HepG2 (cell line): ENCODE measurements at regions not wholly inside any gene's neighbourhood (a gene's known extent, or its start where the extent isn't known, plus 50 kb on each side); places are given as distances from the start of the nearest gene placed in this dataset.

Experiments used
- ATAC-seq: fragments of 200-7000 bp; cut with Tn5 transposase; 3 replicates; pipeline ENCODE4 v1.9.1; 2020; ENCODE audit warnings: mild to moderate bottlenecking, moderate library complexity
- BruUV-seq: library from RNA; stranded (reverse); fragments of 400-500 nt; replicated peaks from 2 replicates; lab custom pipeline; 2021; lab: Mats Ljungman, UMichigan
- CTCF ChIA-PET: fragments of 300-600 bp; formaldehyde crosslinking; extraction: SDS; loops from one replicate; lab custom pipeline; 2021; ENCODE audit warnings: low total read pairs, inconsistent platforms, low intra/inter-chr PET ratio; lab: Yijun Ruan, JAX
- POLR2A ChIA-PET: fragments of 350-600 bp; sonication (Branson Sonifier 250); formaldehyde crosslinking; loops from one replicate; lab custom pipeline; 2020; ENCODE audit warnings: antibody characterized with exemption, inconsistent platforms; lab: Yijun Ruan, JAX
- DNase-seq: peaks from one replicate; pipeline ENCODE4 v3.0.0-alpha.2; 2015; ENCODE audit warnings: low spot score
- FAIRE-seq: peaks from 3 replicates; lab custom pipeline; 2011; peaks lifted over from hg19 to GRCh38; lab: Jason Lieb, UNC
- H2AFZ ChIP-seq: one replicate; pipeline ENCODE4 v1.6.1; 2011; ENCODE audit warnings: low read length, inconsistent platforms
- H3K27ac ChIP-seq: fragments of 300-600 bp; 3 replicates; pipeline ENCODE4 v1.8.0; 2011; ENCODE audit warnings: mixed run types, mild to moderate bottlenecking, mixed read lengths, low read length, inconsistent platforms; ENCODE audit not compliant: insufficient read depth; ENCODE audit errors: extremely low read length
- H3K27me3 ChIP-seq, 2 experiments: fragments of 200-600 bp in 1 of 2; 2 replicates in 1 of 2; 3 replicates in 1 of 2; pipeline versions ENCODE4 v1.6.0 to v1.8.0; 2011; ENCODE audit warnings: low read length in 2 of 2, mild to moderate bottlenecking in 2 of 2, moderate library complexity in 2 of 2, inconsistent platforms in 1 of 2; ENCODE audit not compliant: insufficient read depth in 2 of 2, control insufficient read depth in 1 of 2
- H3K36me3 ChIP-seq, 2 experiments: fragments of 200-600 bp in 1 of 2; replicated peaks in 1 of 2; 2 replicates in 1 of 2; 3 replicates in 1 of 2; pipeline versions ENCODE4 v1.5.1 to v1.8.0; 2011; ENCODE audit warnings: low read length in 2 of 2, inconsistent platforms in 1 of 2; ENCODE audit not compliant: insufficient read depth in 2 of 2, control insufficient read depth in 1 of 2
- H3K4me1 ChIP-seq: 2 replicates; pipeline ENCODE4 v1.5.1; 2012; ENCODE audit warnings: low read length, inconsistent platforms; ENCODE audit not compliant: insufficient read depth
- H3K4me2 ChIP-seq: 2 replicates; pipeline ENCODE4 v1.6.0; 2011; ENCODE audit warnings: low read depth, low read length, inconsistent platforms
- H3K4me3 ChIP-seq, 3 experiments: fragments of 200-600 bp in 1 of 3; sonication (generic), shearing (Covaris generic) in 1 of 3; replicated peaks in 1 of 3; 2 replicates each; pipeline ENCODE4 v1.5.1; 2011 to 2016; ENCODE audit warnings: low read length in 3 of 3, inconsistent platforms in 2 of 3, low read depth in 2 of 3, mild to moderate bottlenecking in 2 of 3, control low read depth in 1 of 3, mixed read lengths in 1 of 3; ENCODE audit not compliant: insufficient read depth in 1 of 3
- H3K79me2 ChIP-seq: one replicate; pipeline ENCODE4 v1.6.1; 2011; ENCODE audit warnings: low read length, inconsistent platforms; ENCODE audit not compliant: insufficient read depth
- H3K9ac ChIP-seq: 2 replicates; pipeline ENCODE4 v1.6.0; 2011; ENCODE audit warnings: mild to moderate bottlenecking, low read depth, low read length, inconsistent platforms; ENCODE audit not compliant: insufficient read depth
- H3K9me3 ChIP-seq: 2 replicates; pipeline ENCODE4 v1.5.1; 2012; ENCODE audit warnings: mild to moderate bottlenecking, low read length
- H4K20me1 ChIP-seq: 2 replicates; pipeline ENCODE4 v1.6.0; 2011; ENCODE audit warnings: inconsistent platforms, mild to moderate bottlenecking, low read length, moderate library complexity; ENCODE audit not compliant: insufficient read depth
- HDAC2 ChIP-seq: sonication (generic); formaldehyde crosslinking; IDR thresholded peaks from 2 replicates; pipeline ENCODE4 v1.4.0; 2020; ENCODE audit warnings: missing genetic modification reagents
- HOXD1 ChIP-seq: sonication (generic); formaldehyde crosslinking; IDR thresholded peaks from 2 replicates; pipeline ENCODE4 v1.5.0; 2020; ENCODE audit warnings: missing genetic modification reagents
- KDM4B ChIP-seq: sonication (generic); formaldehyde crosslinking; IDR thresholded peaks from 2 replicates; pipeline ENCODE4 v1.4.0; 2020; ENCODE audit warnings: missing genetic modification reagents
- KLF15 ChIP-seq: sonication (generic); formaldehyde crosslinking; IDR thresholded peaks from 2 replicates; pipeline ENCODE4 v1.8.1; 2023; ENCODE audit warnings: borderline replicate concordance, mild to moderate bottlenecking, inconsistent platforms, missing genetic modification reagents, mixed read lengths
- MTF1 ChIP-seq: sonication (generic); formaldehyde crosslinking; IDR thresholded peaks from 2 replicates; pipeline ENCODE4 v1.5.0; 2020; ENCODE audit warnings: missing genetic modification reagents
- NR1H2 ChIP-seq: sonication (generic); formaldehyde crosslinking; IDR thresholded peaks from 2 replicates; pipeline ENCODE4 v1.8.1; 2022; ENCODE audit warnings: low read depth, missing genetic modification reagents, borderline replicate concordance
- RAD51 ChIP-seq: fragments of 450-650 bp; IDR thresholded peaks from 2 replicates; pipeline ENCODE4 v1.6.1; 2016; ENCODE audit warnings: borderline replicate concordance
- SAFB2 ChIP-seq: sonication (generic); formaldehyde crosslinking; IDR thresholded peaks from 2 replicates; pipeline ENCODE4 v1.5.1; 2020; ENCODE audit warnings: missing genetic modification reagents, low read depth, mild to moderate bottlenecking, borderline replicate concordance
- THAP7 ChIP-seq: sonication (generic); formaldehyde crosslinking; IDR thresholded peaks from 2 replicates; pipeline ENCODE4 v1.8.1; 2023; ENCODE audit warnings: mild to moderate bottlenecking, missing genetic modification reagents
- TSC22D2 ChIP-seq: sonication (generic); formaldehyde crosslinking; IDR thresholded peaks from 2 replicates; pipeline ENCODE4 v1.5.1; 2020; ENCODE audit warnings: missing genetic modification reagents, mild to moderate bottlenecking, borderline replicate concordance
- ZFP1 ChIP-seq: IDR thresholded peaks from 2 replicates; pipeline ENCODE4 v1.6.1; 2016
- ZMYM4 ChIP-seq: sonication (generic); formaldehyde crosslinking; IDR thresholded peaks from 2 replicates; pipeline ENCODE4 v1.8.1; 2023; ENCODE audit warnings: mild to moderate bottlenecking, missing genetic modification reagents
- ZNF143 ChIP-seq: sonication (generic); formaldehyde crosslinking; IDR thresholded peaks from 2 replicates; pipeline ENCODE4 v1.4.0; 2020; ENCODE audit warnings: missing genetic modification reagents
- ZNF225 ChIP-seq: sonication (generic); formaldehyde crosslinking; IDR thresholded peaks from 2 replicates; pipeline ENCODE4 v1.4.0; 2020; ENCODE audit warnings: mild to moderate bottlenecking, missing genetic modification reagents
- ZNF552 ChIP-seq: sonication (generic); formaldehyde crosslinking; IDR thresholded peaks from 2 replicates; pipeline ENCODE4 v1.9.0; 2022; ENCODE audit warnings: missing genetic modification reagents, mild to moderate bottlenecking, borderline replicate concordance
- ZNF672 ChIP-seq: sonication (generic); formaldehyde crosslinking; IDR thresholded peaks from 2 replicates; pipeline ENCODE4 v1.8.1; 2022; ENCODE audit warnings: missing genetic modification reagents
- ZNF839 ChIP-seq: sonication (generic); formaldehyde crosslinking; IDR thresholded peaks from 2 replicates; pipeline ENCODE4 v1.4.0; 2020; ENCODE audit warnings: missing genetic modification reagents, mild to moderate bottlenecking, borderline replicate concordance
- ZSCAN29 ChIP-seq: sonication (generic); formaldehyde crosslinking; conservative IDR thresholded peaks from 2 replicates; pipeline ENCODE4 v1.4.0; 2020; ENCODE audit warnings: mild to moderate bottlenecking, missing genetic modification reagents
- WGBS: methylation state at CpG from one replicate; pipeline ENCODE4 v1.1.6; 2017; ENCODE audit warnings: low lambda C conversion rate; 5-methylcytosine and 5-hydroxymethylcytosine counted together
- in situ Hi-C: cut with HindIII; loops from 2 replicates; pipeline ENCODE4 v1.10.0; 2017; ENCODE audit warnings: low pct_unique_long_range_greater_than_20kb; ENCODE audit not compliant: extremely low pct_ligation_motif_present
- intact Hi-C: fragments of 100-400 bp; cut with micrococcal nuclease; formaldehyde crosslinking; loops from one replicate; pipeline ENCODE4 v1.10.0; 2022; ENCODE audit not compliant: unreplicated experiment
- TF ChIP-seq, protein P1 (sequence below): IDR thresholded peaks from 2 replicates; pipeline ENCODE4 v1.6.1; 2016; ENCODE audit warnings: mild to moderate bottlenecking

GRCh38 chr7:121525155-121525819, 129.2 kb upstream of the FAM3C start:
- H3K9ac ChIP-seq: no peak overlapping the region
- H3K27ac ChIP-seq: no peak overlapping the region
- H3K4me2 ChIP-seq: no peak overlapping the region
- H3K9me3 ChIP-seq: no peaks in the 10 kb centered on the region
- H3K79me2 ChIP-seq: no peaks in the 10 kb centered on the region
- ChIA-PET CTCF (no interaction called here), POLR2A (no interaction called here)
- H3K36me3 ChIP-seq: no peaks in the 10 kb centered on the region
- FAIRE-seq (no peak), DNase-seq (no peak), ATAC-seq (no peak)
- no TSS peak for BruUV-seq
- H3K4me1 ChIP-seq: no peaks in the 10 kb centered on the region
- in situ Hi-C loops: no loop called here
- 16% methylated on average over 4 of the region's 4 CpGs for WGBS
- TF ChIP-seq HOXD1 (CRISPR knock-in tag) (no peak), TSC22D2 (CRISPR knock-in tag) (no peak), ZFP1 (no peak), ZMYM4 (CRISPR knock-in tag) (no peak), RAD51 (no peak), ZNF672 (CRISPR knock-in tag) (no peak), THAP7 (no peak), ZNF143 (no peak), HDAC2 (CRISPR knock-in tag) (no peak), ZNF839 (CRISPR knock-in tag) (no peak), ZNF225 (CRISPR knock-in tag) (no peak), KDM4B (CRISPR knock-in tag) (no peak), NR1H2 (CRISPR knock-in tag) (no peak), MTF1 (CRISPR knock-in tag) (no peak), SAFB2 (CRISPR knock-in tag) (no peak), ZNF552 (CRISPR knock-in tag) (no peak), KLF15 (CRISPR knock-in tag) (no peak), ZSCAN29 (CRISPR knock-in tag) (no peak)
- TF ChIP-seq, protein P1, sequence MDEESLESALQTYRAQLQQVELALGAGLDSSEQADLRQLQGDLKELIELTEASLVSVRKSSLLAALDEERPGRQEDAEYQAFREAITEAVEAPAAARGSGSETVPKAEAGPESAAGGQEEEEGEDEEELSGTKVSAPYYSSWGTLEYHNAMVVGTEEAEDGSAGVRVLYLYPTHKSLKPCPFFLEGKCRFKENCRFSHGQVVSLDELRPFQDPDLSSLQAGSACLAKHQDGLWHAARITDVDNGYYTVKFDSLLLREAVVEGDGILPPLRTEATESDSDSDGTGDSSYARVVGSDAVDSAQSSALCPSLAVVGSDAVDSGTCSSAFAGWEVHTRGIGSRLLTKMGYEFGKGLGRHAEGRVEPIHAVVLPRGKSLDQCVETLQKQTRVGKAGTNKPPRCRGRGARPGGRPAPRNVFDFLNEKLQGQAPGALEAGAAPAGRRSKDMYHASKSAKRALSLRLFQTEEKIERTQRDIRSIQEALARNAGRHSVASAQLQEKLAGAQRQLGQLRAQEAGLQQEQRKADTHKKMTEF (CRISPR knock-in tag): no peak
- no peak overlapping the region for H3K4me3 ChIP-seq
- H4K20me1 ChIP-seq: no peaks in the 10 kb centered on the region
- no peak overlapping the region for H2AFZ ChIP-seq
- no peaks in the 10 kb centered on the region for H3K27me3 ChIP-seq
- intact Hi-C loops: no loop called here
